ENCODE measurements at regions not wholly inside any gene's neighbourhood (a gene's known extent, or its start where the extent isn't known, plus 50 kb on each side); places are given as distances from the start of the nearest gene placed in this dataset.

DNA sequence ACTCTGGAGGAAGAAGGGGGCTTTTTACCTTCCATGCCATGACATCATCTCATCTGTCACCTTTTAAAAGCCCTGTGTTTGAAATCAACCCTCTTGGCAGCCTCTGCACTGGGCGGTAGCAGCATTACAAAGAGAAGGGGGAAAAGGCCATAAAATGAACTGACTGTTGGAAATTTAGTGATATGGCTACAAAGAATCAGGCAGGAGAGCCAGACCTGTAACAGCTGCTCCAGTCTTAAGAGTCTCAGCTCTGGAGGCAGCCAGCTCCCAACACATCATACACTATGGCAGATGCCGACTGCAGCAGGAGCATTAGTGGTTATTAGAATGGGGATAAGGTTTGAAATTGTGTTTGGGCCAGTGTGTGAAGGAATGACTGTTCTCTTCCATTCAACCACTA, 257.5 kb downstream of the DMAC1 start:
- DNase-seq (ENCODE audit: low read depth): no peak
- TF ChIP-seq, protein P1, sequence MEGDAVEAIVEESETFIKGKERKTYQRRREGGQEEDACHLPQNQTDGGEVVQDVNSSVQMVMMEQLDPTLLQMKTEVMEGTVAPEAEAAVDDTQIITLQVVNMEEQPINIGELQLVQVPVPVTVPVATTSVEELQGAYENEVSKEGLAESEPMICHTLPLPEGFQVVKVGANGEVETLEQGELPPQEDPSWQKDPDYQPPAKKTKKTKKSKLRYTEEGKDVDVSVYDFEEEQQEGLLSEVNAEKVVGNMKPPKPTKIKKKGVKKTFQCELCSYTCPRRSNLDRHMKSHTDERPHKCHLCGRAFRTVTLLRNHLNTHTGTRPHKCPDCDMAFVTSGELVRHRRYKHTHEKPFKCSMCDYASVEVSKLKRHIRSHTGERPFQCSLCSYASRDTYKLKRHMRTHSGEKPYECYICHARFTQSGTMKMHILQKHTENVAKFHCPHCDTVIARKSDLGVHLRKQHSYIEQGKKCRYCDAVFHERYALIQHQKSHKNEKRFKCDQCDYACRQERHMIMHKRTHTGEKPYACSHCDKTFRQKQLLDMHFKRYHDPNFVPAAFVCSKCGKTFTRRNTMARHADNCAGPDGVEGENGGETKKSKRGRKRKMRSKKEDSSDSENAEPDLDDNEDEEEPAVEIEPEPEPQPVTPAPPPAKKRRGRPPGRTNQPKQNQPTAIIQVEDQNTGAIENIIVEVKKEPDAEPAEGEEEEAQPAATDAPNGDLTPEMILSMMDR (IDR thresholded peaks at IDR 0.05; ENCODE audit: insufficient read depth, low read depth, low read length, missing control alignments): no peak

DNA sequence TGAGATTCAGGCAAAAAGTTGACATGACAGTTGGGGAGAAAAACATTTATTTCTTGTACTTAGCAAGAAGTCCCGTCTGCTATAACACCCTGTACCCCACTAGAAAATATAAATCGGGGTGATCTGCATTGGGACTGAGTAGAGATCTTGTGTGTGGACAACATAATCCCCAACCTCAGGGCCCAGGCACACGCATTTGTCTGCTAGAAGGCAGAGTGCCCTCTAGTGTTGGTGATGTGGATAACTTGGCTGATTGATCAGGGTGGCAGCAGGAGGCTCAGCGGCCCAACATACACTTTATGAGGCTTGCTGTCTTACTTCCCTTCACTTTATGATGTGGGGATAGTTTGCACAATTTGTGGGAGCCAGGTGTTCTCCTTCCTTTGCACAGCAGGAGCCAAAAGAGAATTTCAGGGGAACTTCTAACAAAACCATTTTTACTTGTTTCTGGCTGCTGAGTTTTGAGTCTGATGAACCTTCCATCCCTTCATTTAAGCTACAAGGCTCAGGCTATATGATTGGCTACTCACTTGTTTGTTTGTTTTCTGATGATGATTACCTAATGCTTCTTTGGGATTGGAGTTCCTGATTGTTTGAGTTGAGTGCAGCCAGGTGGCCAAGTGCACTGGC, 263.2 kb downstream of the DMAC1 start:
- peak; percentile 70 for DNase-seq (ENCODE audit: low read depth)
- TF ChIP-seq, protein P1 (IDR thresholded peaks at IDR 0.05; ENCODE audit: insufficient read depth, low read depth, low read length, missing control alignments): peak; percentile 77

More for the DNA sequence above, 257.5 kb downstream of the DMAC1 start:
- no peak overlapping the region for H3K4me3 ChIP-seq (ENCODE audit: low read depth, low read length)

DNA sequence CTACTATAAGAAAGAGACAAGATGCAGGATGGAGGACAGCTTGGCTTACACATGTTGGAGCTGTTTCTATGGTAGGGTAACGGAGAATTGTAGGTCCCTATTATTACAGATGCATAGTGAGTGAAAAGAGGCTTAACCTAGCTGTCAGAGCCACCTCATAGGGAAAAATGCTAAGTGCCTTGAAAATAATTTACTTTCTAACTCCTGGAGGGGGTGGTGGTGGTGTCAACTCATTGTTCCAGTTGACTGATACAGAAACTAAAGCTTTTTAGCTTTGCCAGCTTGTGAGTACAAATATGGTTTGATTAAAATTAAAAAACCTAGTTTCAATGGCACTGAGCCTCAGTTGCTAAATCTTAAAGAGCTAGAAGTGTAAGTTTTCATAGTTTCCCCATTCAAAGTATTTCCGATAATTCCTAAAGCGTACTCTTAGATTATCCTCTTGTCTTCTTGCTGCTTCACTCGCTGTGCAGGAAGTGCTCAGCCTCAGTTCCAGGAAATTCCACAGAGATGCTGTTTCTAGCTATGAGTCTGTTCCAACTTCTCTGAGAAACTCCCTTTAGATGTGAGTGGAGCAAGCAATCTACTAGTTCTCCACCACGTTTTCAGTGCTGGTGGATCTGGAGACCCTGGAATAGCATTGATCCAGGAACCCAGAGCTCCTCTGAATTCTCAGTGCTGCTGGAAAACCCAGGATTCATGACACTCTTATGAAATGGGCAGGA, 265.2 kb downstream of the DMAC1 start:
- TF ChIP-seq, protein P1 (IDR thresholded peaks at IDR 0.05; ENCODE audit: insufficient read depth, low read depth, low read length, missing control alignments): no peak
- DNase-seq (ENCODE audit: low read depth): no peak
- H3K4me3 ChIP-seq (ENCODE audit: low read depth, low read length): no peak overlapping the region

More for the DNA sequence above, 263.2 kb downstream of the DMAC1 start:
- H3K4me3 ChIP-seq (ENCODE audit: low read depth, low read length): no peak overlapping the region

DNA sequence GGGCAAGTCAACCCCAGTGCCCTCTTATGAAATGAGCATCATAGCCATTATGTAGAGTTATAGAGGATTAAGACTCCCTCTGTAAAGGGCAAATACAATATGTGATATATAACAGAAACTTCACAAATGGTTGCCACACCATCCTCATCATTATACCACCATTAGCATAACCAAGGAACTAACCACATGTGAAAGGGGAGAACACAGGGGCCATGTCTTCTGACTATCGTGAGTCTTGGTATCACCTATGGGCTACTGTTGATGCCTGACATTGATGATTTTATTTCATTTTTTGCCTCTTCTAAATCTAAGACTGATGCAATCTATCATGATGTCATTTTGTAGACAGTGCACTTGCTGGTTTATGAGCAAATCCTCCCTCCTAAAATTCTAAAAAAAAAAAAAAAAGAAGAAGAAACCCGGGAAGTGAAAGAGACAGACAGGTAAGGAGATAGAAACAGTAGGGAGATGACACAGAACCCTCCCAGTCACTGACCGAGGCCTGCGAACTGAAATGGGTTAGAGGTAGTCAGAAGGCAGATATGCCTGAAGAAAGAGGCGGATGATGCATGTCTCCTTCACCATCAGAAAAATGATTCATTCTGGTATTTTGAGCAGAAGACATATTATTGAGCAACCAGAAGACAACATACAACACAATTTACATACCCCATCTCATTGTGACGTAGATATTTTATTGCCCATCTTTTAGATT, 266.0 kb downstream of the DMAC1 start:
- H3K4me3 ChIP-seq (ENCODE audit: low read depth, low read length): no peak overlapping the region
- TF ChIP-seq, protein P1 (IDR thresholded peaks at IDR 0.05; ENCODE audit: insufficient read depth, low read depth, low read length, missing control alignments): no peak
- DNase-seq (ENCODE audit: low read depth): no peak

DNA sequence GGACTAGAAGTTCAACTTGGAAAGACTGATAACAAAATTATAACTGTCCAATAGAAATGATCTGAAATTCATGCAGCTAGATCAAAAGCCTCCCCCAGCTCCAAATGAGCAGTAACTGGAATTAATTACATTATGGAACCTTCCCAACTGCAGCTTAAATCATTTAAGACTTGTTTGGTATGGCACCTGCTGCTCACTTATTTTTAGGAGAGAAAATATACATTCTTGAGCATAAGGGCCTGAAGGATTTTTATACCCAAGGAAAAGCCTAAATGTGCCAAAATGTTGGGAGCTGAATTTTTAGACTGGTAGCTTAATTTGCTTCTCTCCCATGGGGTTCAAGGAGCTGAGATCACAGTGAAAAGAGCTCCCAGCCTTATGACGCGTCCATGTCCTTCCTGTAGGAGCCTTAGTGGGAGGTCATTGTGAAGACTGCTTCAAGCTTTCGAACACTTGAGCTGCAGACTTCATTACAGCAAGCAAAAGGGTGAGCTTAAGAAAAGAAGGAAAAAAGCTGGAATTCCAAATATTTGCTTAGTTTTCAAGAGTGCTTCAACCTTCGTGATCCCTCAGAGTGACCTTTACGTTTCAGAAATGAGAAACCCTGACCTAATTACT, 276.0 kb downstream of the DMAC1 start:
- TF ChIP-seq, protein P1 (IDR thresholded peaks at IDR 0.05; ENCODE audit: insufficient read depth, low read depth, low read length, missing control alignments): no peak
- H3K4me3 ChIP-seq (ENCODE audit: low read depth, low read length): no peak overlapping the region
- DNase-seq (ENCODE audit: low read depth): no peak

DNA sequence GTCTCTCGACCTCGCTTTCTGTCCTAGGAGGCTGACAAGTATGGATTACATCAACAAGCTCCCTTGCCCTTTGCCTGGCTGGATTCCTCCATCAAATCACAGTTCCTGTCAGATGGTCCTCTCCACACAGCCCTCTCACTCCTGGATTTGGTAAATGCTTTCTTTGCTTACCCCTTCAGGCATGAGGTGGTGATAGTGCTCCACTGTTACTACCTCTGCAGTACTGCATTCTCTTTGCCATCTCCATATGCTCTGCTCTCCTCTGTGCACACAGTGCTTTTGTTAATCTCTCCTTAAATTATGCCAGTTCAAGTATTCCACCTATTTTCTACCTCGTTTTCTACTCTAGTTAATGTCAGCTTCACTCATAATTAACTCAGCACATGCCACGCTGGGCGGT, 279.2 kb downstream of the DMAC1 start:
- TF ChIP-seq, protein P1 (IDR thresholded peaks at IDR 0.05; ENCODE audit: insufficient read depth, low read depth, low read length, missing control alignments): no peak
- no peak for DNase-seq (ENCODE audit: low read depth)
- H3K4me3 ChIP-seq (ENCODE audit: low read depth, low read length): no peak overlapping the region
